ENCODE measurements at regions not wholly inside any gene's neighbourhood (a gene's known extent, or its start where the extent isn't known, plus 50 kb on each side); places are given as distances from the start of the nearest gene placed in this dataset.

DNA sequence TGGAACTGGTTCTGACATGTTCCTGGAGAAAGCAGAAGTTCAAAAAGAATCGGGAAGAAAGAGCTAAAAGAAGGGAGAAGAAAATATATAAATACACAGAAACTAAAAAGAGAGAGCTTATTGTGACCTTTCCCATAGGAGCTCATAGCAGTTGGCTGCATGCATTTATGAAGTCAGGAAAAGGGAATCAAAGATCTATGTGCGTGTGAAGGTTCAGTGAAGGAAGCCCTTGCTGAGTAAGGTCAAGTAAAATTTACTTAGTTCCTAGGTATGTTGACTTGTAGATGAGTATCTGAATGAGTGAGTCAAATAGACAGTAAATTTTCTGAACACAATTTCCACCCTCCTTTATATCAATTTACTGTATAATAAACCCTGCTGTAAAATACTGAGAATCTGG is 632.5 kb downstream of the SLCO4C1 start:
- Histone ChIP-seq H2AFZ (no peak overlapping the region), H3K27ac (ENCODE audit: low read depth) (no peak overlapping the region), H3K9me2 (ENCODE audit: insufficient read depth) (no peaks in the 10 kb centered on the region), H3K4me2 (no peak overlapping the region), H3K79me2 (replicated peaks; ENCODE audit: insufficient read depth) (no peaks in the 10 kb centered on the region), H3K27me3 (ENCODE audit: insufficient read depth) (no peaks in the 10 kb centered on the region), H4K20me1 (replicated peaks; ENCODE audit: insufficient read depth) (no peaks in the 10 kb centered on the region), H3K4me1 (ENCODE audit: insufficient read depth) (peaks cover 9% of the 10 kb centered on the region; the same call in 1 of the 2 replicates), H3K4me3 (no peak overlapping the region), H3F3A (replicated peaks; ENCODE audit: low read depth) (no peaks in the 10 kb centered on the region), H3K36me3 (ENCODE audit: insufficient read depth) (no peaks in the 10 kb centered on the region)
- Mint-ChIP-seq H3K27me3 (ENCODE audit: insufficient read depth, low read depth, poor library complexity) (no peaks in the 10 kb centered on the region), H3K4me1 (peaks cover 18% of the 10 kb centered on the region), H3K27ac (no peak overlapping the region), H3K36me3 (ENCODE audit: low read depth) (no peaks in the 10 kb centered on the region), H3K9me3 (no peaks in the 10 kb centered on the region), H3K4me3 (no peak overlapping the region)
- ATAC-seq = no peak
- no peak for DNase-seq (ENCODE audit: low spot score)
- TF ChIP-seq, protein P1, sequence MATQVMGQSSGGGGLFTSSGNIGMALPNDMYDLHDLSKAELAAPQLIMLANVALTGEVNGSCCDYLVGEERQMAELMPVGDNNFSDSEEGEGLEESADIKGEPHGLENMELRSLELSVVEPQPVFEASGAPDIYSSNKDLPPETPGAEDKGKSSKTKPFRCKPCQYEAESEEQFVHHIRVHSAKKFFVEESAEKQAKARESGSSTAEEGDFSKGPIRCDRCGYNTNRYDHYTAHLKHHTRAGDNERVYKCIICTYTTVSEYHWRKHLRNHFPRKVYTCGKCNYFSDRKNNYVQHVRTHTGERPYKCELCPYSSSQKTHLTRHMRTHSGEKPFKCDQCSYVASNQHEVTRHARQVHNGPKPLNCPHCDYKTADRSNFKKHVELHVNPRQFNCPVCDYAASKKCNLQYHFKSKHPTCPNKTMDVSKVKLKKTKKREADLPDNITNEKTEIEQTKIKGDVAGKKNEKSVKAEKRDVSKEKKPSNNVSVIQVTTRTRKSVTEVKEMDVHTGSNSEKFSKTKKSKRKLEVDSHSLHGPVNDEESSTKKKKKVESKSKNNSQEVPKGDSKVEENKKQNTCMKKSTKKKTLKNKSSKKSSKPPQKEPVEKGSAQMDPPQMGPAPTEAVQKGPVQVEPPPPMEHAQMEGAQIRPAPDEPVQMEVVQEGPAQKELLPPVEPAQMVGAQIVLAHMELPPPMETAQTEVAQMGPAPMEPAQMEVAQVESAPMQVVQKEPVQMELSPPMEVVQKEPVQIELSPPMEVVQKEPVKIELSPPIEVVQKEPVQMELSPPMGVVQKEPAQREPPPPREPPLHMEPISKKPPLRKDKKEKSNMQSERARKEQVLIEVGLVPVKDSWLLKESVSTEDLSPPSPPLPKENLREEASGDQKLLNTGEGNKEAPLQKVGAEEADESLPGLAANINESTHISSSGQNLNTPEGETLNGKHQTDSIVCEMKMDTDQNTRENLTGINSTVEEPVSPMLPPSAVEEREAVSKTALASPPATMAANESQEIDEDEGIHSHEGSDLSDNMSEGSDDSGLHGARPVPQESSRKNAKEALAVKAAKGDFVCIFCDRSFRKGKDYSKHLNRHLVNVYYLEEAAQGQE (IDR thresholded peaks at IDR 0.05; ENCODE audit: unreplicated experiment) = no peak
- TF ChIP-seq ZNF114 (CRISPR knock-in tag; IDR thresholded peaks at IDR 0.05) = no peak
- no peak for TF ChIP-seq NANOG (IDR thresholded peaks at IDR 0.05; ENCODE audit: borderline replicate concordance)
- TF ChIP-seq, protein P2, sequence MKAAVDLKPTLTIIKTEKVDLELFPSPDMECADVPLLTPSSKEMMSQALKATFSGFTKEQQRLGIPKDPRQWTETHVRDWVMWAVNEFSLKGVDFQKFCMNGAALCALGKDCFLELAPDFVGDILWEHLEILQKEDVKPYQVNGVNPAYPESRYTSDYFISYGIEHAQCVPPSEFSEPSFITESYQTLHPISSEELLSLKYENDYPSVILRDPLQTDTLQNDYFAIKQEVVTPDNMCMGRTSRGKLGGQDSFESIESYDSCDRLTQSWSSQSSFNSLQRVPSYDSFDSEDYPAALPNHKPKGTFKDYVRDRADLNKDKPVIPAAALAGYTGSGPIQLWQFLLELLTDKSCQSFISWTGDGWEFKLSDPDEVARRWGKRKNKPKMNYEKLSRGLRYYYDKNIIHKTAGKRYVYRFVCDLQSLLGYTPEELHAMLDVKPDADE (IDR thresholded peaks at IDR 0.05) = no peak
- no peak for TF ChIP-seq EZH2phosphoT487 (IDR thresholded peaks at IDR 0.05; ENCODE audit: unreplicated experiment)
- no peak for TF ChIP-seq JUNB (IDR thresholded peaks at IDR 0.05; ENCODE audit: unreplicated experiment)
- TF ChIP-seq ZNF331 (CRISPR knock-in tag; IDR thresholded peaks at IDR 0.05; ENCODE audit: low read depth) = no peak
- no peak for TF ChIP-seq CREB1 (CRISPR knock-in tag; IDR thresholded peaks at IDR 0.05; ENCODE audit: low read depth)
- no peak for TF ChIP-seq STAT1 (IDR thresholded peaks at IDR 0.05; ENCODE audit: unreplicated experiment)
- no peak for TF ChIP-seq POLR2AphosphoS5 (IDR thresholded peaks at IDR 0.05; ENCODE audit: low read depth)
- TF ChIP-seq EZH2 (IDR thresholded peaks at IDR 0.05; ENCODE audit: low read depth, unreplicated experiment) = no peak
- TF ChIP-seq, protein P3, sequence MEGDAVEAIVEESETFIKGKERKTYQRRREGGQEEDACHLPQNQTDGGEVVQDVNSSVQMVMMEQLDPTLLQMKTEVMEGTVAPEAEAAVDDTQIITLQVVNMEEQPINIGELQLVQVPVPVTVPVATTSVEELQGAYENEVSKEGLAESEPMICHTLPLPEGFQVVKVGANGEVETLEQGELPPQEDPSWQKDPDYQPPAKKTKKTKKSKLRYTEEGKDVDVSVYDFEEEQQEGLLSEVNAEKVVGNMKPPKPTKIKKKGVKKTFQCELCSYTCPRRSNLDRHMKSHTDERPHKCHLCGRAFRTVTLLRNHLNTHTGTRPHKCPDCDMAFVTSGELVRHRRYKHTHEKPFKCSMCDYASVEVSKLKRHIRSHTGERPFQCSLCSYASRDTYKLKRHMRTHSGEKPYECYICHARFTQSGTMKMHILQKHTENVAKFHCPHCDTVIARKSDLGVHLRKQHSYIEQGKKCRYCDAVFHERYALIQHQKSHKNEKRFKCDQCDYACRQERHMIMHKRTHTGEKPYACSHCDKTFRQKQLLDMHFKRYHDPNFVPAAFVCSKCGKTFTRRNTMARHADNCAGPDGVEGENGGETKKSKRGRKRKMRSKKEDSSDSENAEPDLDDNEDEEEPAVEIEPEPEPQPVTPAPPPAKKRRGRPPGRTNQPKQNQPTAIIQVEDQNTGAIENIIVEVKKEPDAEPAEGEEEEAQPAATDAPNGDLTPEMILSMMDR (conservative IDR thresholded peaks at IDR 0.05; ENCODE audit: low read depth in 2 of 2) = no peak
- TF ChIP-seq, protein P4, sequence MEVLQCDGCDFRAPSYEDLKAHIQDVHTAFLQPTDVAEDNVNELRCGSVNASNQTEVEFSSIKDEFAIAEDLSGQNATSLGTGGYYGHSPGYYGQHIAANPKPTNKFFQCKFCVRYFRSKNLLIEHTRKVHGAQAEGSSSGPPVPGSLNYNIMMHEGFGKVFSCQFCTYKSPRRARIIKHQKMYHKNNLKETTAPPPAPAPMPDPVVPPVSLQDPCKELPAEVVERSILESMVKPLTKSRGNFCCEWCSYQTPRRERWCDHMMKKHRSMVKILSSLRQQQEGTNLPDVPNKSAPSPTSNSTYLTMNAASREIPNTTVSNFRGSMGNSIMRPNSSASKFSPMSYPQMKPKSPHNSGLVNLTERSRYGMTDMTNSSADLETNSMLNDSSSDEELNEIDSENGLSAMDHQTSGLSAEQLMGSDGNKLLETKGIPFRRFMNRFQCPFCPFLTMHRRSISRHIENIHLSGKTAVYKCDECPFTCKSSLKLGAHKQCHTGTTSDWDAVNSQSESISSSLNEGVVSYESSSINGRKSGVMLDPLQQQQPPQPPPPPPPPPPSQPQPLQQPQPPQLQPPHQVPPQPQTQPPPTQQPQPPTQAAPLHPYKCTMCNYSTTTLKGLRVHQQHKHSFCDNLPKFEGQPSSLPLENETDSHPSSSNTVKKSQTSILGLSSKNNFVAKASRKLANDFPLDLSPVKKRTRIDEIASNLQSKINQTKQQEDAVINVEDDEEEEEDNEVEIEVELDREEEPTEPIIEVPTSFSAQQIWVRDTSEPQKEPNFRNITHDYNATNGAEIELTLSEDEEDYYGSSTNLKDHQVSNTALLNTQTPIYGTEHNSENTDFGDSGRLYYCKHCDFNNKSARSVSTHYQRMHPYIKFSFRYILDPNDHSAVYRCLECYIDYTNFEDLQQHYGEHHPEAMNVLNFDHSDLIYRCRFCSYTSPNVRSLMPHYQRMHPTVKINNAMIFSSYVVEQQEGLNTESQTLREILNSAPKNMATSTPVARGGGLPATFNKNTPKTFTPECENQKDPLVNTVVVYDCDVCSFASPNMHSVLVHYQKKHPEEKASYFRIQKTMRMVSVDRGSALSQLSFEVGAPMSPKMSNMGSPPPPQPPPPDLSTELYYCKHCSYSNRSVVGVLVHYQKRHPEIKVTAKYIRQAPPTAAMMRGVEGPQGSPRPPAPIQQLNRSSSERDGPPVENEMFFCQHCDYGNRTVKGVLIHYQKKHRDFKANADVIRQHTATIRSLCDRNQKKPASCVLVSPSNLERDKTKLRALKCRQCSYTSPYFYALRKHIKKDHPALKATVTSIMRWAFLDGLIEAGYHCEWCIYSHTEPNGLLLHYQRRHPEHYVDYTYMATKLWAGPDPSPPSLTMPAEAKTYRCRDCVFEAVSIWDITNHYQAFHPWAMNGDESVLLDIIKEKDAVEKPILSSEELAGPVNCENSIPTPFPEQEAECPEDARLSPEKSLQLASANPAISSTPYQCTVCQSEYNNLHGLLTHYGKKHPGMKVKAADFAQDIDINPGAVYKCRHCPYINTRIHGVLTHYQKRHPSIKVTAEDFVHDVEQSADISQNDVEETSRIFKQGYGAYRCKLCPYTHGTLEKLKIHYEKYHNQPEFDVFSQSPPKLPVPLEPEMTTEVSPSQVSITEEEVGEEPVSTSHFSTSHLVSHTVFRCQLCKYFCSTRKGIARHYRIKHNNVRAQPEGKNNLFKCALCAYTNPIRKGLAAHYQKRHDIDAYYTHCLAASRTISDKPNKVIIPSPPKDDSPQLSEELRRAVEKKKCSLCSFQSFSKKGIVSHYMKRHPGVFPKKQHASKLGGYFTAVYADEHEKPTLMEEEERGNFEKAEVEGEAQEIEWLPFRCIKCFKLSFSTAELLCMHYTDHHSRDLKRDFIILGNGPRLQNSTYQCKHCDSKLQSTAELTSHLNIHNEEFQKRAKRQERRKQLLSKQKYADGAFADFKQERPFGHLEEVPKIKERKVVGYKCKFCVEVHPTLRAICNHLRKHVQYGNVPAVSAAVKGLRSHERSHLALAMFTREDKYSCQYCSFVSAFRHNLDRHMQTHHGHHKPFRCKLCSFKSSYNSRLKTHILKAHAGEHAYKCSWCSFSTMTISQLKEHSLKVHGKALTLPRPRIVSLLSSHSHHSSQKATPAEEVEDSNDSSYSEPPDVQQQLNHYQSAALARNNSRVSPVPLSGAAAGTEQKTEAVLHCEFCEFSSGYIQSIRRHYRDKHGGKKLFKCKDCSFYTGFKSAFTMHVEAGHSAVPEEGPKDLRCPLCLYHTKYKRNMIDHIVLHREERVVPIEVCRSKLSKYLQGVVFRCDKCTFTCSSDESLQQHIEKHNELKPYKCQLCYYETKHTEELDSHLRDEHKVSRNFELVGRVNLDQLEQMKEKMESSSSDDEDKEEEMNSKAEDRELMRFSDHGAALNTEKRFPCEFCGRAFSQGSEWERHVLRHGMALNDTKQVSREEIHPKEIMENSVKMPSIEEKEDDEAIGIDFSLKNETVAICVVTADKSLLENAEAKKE (CRISPR knock-in tag; IDR thresholded peaks at IDR 0.05) = no peak
